RWPE2 (cell line): ENCODE measurements at regions not wholly inside any gene's neighbourhood (a gene's known extent, or its start where the extent isn't known, plus 50 kb on each side); places are given as distances from the start of the nearest gene placed in this dataset.

Experiments
- ATAC-seq: fragments of 200-7000 bp; cut with Tn5 transposase; 3 replicates; pipeline ENCODE4 v1.9.1; 2021; ENCODE audit warnings: low read depth
- DNase-seq: peaks from one replicate; pipeline ENCODE4 v3.0.0-alpha.2; 2020; ENCODE audit warnings: low spot score
- H3K27ac ChIP-seq: fragments of 450-650 bp; 2 replicates; pipeline ENCODE4 v1.5.1; 2017; ENCODE audit warnings: mild to moderate bottlenecking; ENCODE audit not compliant: poor library complexity, severe bottlenecking
- H3K27me3 ChIP-seq: fragments of 250-450 bp; sonication (Bioruptor Pico); 2 replicates; pipeline ENCODE4 v1.5.1; 2021; ENCODE audit warnings: mild to moderate bottlenecking, moderate library complexity; ENCODE audit not compliant: insufficient read depth, poor library complexity, severe bottlenecking
- H3K36me3 ChIP-seq: fragments of 250-450 bp; sonication (Bioruptor Pico); 2 replicates; pipeline ENCODE4 v1.5.1; 2020; ENCODE audit warnings: low read depth, mild to moderate bottlenecking, moderate library complexity
- H3K4me1 ChIP-seq: fragments of 250-450 bp; sonication (Bioruptor Pico); 2 replicates; pipeline ENCODE4 v1.5.1; 2021; ENCODE audit warnings: mild to moderate bottlenecking, moderate library complexity; ENCODE audit not compliant: insufficient read depth, poor library complexity, severe bottlenecking
- H3K4me3 ChIP-seq: fragments of 250-450 bp; sonication (Bioruptor Pico); 2 replicates; pipeline ENCODE4 v1.5.1; 2021; ENCODE audit warnings: mild to moderate bottlenecking, moderate library complexity; ENCODE audit not compliant: severe bottlenecking
- H3K9me3 ChIP-seq: fragments of 250-450 bp; sonication (Bioruptor Pico); 2 replicates; pipeline ENCODE4 v1.5.1; 2021; ENCODE audit warnings: mild to moderate bottlenecking, moderate library complexity; ENCODE audit not compliant: severe bottlenecking
- CTCF ChIP-seq: fragments of 450-650 bp; IDR thresholded peaks from one replicate; pipeline ENCODE4 v1.5.1; 2017; ENCODE audit warnings: mild to moderate bottlenecking, moderate library complexity; ENCODE audit not compliant: poor library complexity, severe bottlenecking

GRCh38 chr9:135375001-135375400 is 104.6 kb upstream of the PPP1R26 start:
- no peak overlapping the region for H3K4me3 ChIP-seq
- H3K27ac ChIP-seq, result no peak overlapping the region
- H3K4me1 ChIP-seq, result peaks cover 3% of the 10 kb centered on the region
- TF ChIP-seq CTCF, result no peak
- ATAC-seq (no peak), DNase-seq (no peak)
- H3K36me3 ChIP-seq, result no peaks in the 10 kb centered on the region
- peaks cover 18% of the 10 kb centered on the region for H3K27me3 ChIP-seq
- no peaks in the 10 kb centered on the region for H3K9me3 ChIP-seq

- Histone ChIP-seq H3K4me1 (no peaks in the 10 kb centered on the region), H3K36me3 (no peaks in the 10 kb centered on the region), H3K9me3 (no peaks in the 10 kb centered on the region), H3K27ac (no peak overlapping the region), H3K4me3 (no peak overlapping the region), H3K27me3 (peaks cover 15% of the 10 kb centered on the region)
- no peak for TF ChIP-seq CTCF
- DNase-seq (no peak), ATAC-seq (no peak)
Measured at GRCh38 chr9:135376511-135377265, 102.9 kb upstream of the PPP1R26 start.

- no peaks in the 10 kb centered on the region for H3K4me1 ChIP-seq
- H3K9me3 ChIP-seq, result no peaks in the 10 kb centered on the region
- no peak for TF ChIP-seq CTCF
- DNase-seq (no peak), ATAC-seq (no peak)
- no peak overlapping the region for H3K4me3 ChIP-seq
- H3K27me3 ChIP-seq, result peaks cover 15% of the 10 kb centered on the region
- no peak overlapping the region for H3K27ac ChIP-seq
- no peaks in the 10 kb centered on the region for H3K36me3 ChIP-seq
Measured at GRCh38 chr9:135377431-135377830, 102.2 kb upstream of the PPP1R26 start.

GRCh38 chr9:135378751-135379150 is 100.8 kb upstream of the PPP1R26 start:
- ATAC-seq, result no peak
- H3K36me3 ChIP-seq, result no peaks in the 10 kb centered on the region
- H3K4me3 ChIP-seq, result no peak overlapping the region
- H3K27me3 ChIP-seq, result peaks cover 15% of the 10 kb centered on the region
- no peak overlapping the region for H3K27ac ChIP-seq
- H3K9me3 ChIP-seq, result no peaks in the 10 kb centered on the region
- no peak for DNase-seq
- no peak for TF ChIP-seq CTCF
- H3K4me1 ChIP-seq, result no peaks in the 10 kb centered on the region

- H3K27me3 ChIP-seq, result peaks cover 15% of the 10 kb centered on the region
Measured at GRCh38 chr9:135379540-135380267, 99.9 kb upstream of the PPP1R26 start.

More at GRCh38 chr9:135379540-135380267, 99.9 kb upstream of the PPP1R26 start:
- no peak overlapping the region for H3K27ac ChIP-seq
- no peaks in the 10 kb centered on the region for H3K36me3 ChIP-seq
- no peak for DNase-seq
- no peak for TF ChIP-seq CTCF
- H3K4me3 ChIP-seq, result no peak overlapping the region
- no peaks in the 10 kb centered on the region for H3K4me1 ChIP-seq
- no peaks in the 10 kb centered on the region for H3K9me3 ChIP-seq
- no peak for ATAC-seq
